ENCODE measurements at regions not wholly inside any gene's neighbourhood (a gene's known extent, or its start where the extent isn't known, plus 50 kb on each side); places are given as distances from the start of the nearest gene placed in this dataset.

DNA sequence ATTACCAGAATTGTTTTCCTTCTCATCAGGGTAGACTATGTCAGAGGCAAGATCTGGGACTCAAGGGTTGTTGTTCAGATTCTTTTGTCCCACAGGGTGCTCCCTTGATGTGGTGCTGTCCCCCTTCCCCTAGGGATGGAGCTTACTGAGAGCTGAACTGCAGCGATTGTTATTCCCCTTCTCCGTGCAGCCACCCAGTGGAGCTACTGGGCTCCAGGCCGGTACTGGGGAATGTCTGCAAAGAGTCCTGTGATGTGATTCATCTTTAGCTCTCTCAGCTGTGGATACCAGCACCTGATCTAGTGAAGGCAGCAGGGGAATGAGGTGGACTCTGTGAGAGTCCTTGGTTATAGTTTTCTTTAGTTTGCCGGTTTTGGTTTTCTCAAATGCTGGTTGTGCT is 247.4 kb upstream of the HAND2 start:
- Mint-ChIP-seq H3K9me3 (peaks cover 10 to 19% of the 10 kb centered on the region in 2 experiments), H3K27ac (no peak overlapping the region)
- no peak for DNase-seq

More for the DNA sequence above, 247.4 kb upstream of the HAND2 start:
- Histone ChIP-seq H3K9me3 (ENCODE audit: control insufficient read depth, low read depth, low read length) (no peaks in the 10 kb centered on the region), H3K27ac (ENCODE audit: insufficient read length, low read depth, low read length) (no peak overlapping the region), H2BK120ac (ENCODE audit: low read depth, low read length, poor library complexity, severe bottlenecking) (no peak overlapping the region), H2BK15ac (ENCODE audit: low read depth, low read length) (no peak overlapping the region), H3K18ac (ENCODE audit: insufficient read length, low read depth, low read length) (no peak overlapping the region), H3K56ac (ENCODE audit: insufficient read length, low read depth, low read length) (no peak overlapping the region), H3K23me2 (ENCODE audit: insufficient read length, low read depth, low read length, poor library complexity, severe bottlenecking) (no peaks in the 10 kb centered on the region), H2AFZ (ENCODE audit: low read length) (no peak overlapping the region), H3K9ac (ENCODE audit: extremely low read depth, insufficient read length, low read length) (no peak overlapping the region), H4K5ac (ENCODE audit: insufficient read length, low read depth, low read length) (no peak overlapping the region), H3K27me3 (ENCODE audit: insufficient read depth, low read length) (no peaks in the 10 kb centered on the region), H3K79me1 (ENCODE audit: insufficient read depth, low read depth, low read length, poor library complexity, severe bottlenecking) (no peaks in the 10 kb centered on the region), H3T11ph (ENCODE audit: low read length) (no peak overlapping the region), H4K20me1 (ENCODE audit: control insufficient read depth, insufficient read depth, insufficient read length) (no peaks in the 10 kb centered on the region), H3K4me1 (ENCODE audit: insufficient read depth, low read length) (no peaks in the 10 kb centered on the region; the same call in 1 of the 2 replicates), H4K91ac (ENCODE audit: insufficient read length, low read depth, low read length) (no peak overlapping the region), H3K23ac (ENCODE audit: insufficient read length, low read depth, low read length) (no peak overlapping the region), H3K4me2 (ENCODE audit: insufficient read depth, insufficient read length, low read length) (no peak overlapping the region), H3K14ac (ENCODE audit: insufficient read depth, low read length) (no peak overlapping the region), H2AK5ac (ENCODE audit: insufficient read length, low read length) (no peak overlapping the region), H2BK20ac (ENCODE audit: low read depth, low read length, poor library complexity, severe bottlenecking) (no peak overlapping the region), H3K79me2 (ENCODE audit: insufficient read depth, low read length) (no peaks in the 10 kb centered on the region), H4K8ac (replicated peaks; ENCODE audit: insufficient read length, low read depth, low read length) (no peak overlapping the region), H3K4ac (ENCODE audit: low read depth, low read length) (no peak overlapping the region), H2BK12ac (ENCODE audit: insufficient read length, low read depth, low read length) (no peak overlapping the region), H2BK5ac (ENCODE audit: insufficient read length, low read length) (no peak overlapping the region)
- TF ChIP-seq, protein P1, sequence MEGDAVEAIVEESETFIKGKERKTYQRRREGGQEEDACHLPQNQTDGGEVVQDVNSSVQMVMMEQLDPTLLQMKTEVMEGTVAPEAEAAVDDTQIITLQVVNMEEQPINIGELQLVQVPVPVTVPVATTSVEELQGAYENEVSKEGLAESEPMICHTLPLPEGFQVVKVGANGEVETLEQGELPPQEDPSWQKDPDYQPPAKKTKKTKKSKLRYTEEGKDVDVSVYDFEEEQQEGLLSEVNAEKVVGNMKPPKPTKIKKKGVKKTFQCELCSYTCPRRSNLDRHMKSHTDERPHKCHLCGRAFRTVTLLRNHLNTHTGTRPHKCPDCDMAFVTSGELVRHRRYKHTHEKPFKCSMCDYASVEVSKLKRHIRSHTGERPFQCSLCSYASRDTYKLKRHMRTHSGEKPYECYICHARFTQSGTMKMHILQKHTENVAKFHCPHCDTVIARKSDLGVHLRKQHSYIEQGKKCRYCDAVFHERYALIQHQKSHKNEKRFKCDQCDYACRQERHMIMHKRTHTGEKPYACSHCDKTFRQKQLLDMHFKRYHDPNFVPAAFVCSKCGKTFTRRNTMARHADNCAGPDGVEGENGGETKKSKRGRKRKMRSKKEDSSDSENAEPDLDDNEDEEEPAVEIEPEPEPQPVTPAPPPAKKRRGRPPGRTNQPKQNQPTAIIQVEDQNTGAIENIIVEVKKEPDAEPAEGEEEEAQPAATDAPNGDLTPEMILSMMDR (conservative IDR thresholded peaks at IDR 0.05) = no peak
- Mint-ChIP-seq H3K27me3 (ENCODE audit: low read depth) (peaks cover 11% of the 10 kb centered on the region), H3K4me1 (peaks cover 14 to 15% of the 10 kb centered on the region in 2 experiments), H3K36me3 (ENCODE audit: insufficient read depth in 1 of 3, low read depth in 3 of 3) (peaks cover 0 to 14% (median 2%) of the 10 kb centered on the region in 3 experiments; a peak in 4 of 7 replicates), H3K4me3 (no peak overlapping the region)
- WGBS (ENCODE audit: extremely low coverage, insufficient read length, low lambda C conversion rate) = no CpG with 5 or more reads among the region's 4 CpGs
